Fibroblast of skin of scalp (primary cell): ENCODE measurements at regions not wholly inside any gene's neighbourhood (a gene's known extent, or its start where the extent isn't known, plus 50 kb on each side); places are given as distances from the start of the nearest gene placed in this dataset.
"Not testable (repeated sequence)": the region's sequence is repeated elsewhere in the genome, so short reads cannot be mapped to it uniquely, and the experiment has no call there.

ENCODE experiments used
- DNase-seq: peaks from one replicate; pipeline ENCODE4 v3.0.0-alpha.2; 2013

GRCh38 chr7:121620206-121620605 is 224.1 kb upstream of the FAM3C start:
- DNase-seq: peak; percentile 2

- DNase-seq: no peak
Observed at GRCh38 chr7:121618182-121618581, 222.1 kb upstream of the FAM3C start.

GRCh38 chr7:121610243-121610642 is 214.1 kb upstream of the FAM3C start:
- no peak for DNase-seq

- DNase-seq: no peak
Observed at GRCh38 chr7:121609208-121609607, 213.1 kb upstream of the FAM3C start.

GRCh38 chr7:121608785-121609184 is 212.7 kb upstream of the FAM3C start:
- no peak for DNase-seq

GRCh38 chr7:121608183-121608582 is 212.1 kb upstream of the FAM3C start:
- DNase-seq: not testable (repeated sequence)

- peak; percentile 20 for DNase-seq
Observed at GRCh38 chr7:121605317-121605680, 209.2 kb upstream of the FAM3C start.

- DNase-seq: peak; percentile 35
Observed at GRCh38 chr7:121604627-121605316, 208.7 kb upstream of the FAM3C start.

- DNase-seq: no peak
Observed at GRCh38 chr7:121603886-121604285, 207.8 kb upstream of the FAM3C start.

- DNase-seq: no peak
Observed at GRCh38 chr7:121599887-121600286, 203.8 kb upstream of the FAM3C start.

- peak; percentile 37 for DNase-seq
Observed at GRCh38 chr7:121595758-121596696, 199.9 kb upstream of the FAM3C start.

- no peak for DNase-seq
Observed at GRCh38 chr7:121591926-121592325, 195.8 kb upstream of the FAM3C start.

GRCh38 chr7:121587435-121587834 is 191.3 kb upstream of the FAM3C start:
- DNase-seq: no peak

- no peak for DNase-seq
Observed at GRCh38 chr7:121582258-121582657, 186.2 kb upstream of the FAM3C start.

- DNase-seq: no peak
Observed at GRCh38 chr7:121579639-121580038, 183.5 kb upstream of the FAM3C start.

- no peak for DNase-seq
Observed at GRCh38 chr7:121578669-121579068, 182.6 kb upstream of the FAM3C start.

- DNase-seq: no peak
Observed at GRCh38 chr7:121576148-121576917, 180.2 kb upstream of the FAM3C start.

- no peak for DNase-seq
Observed at GRCh38 chr7:121575194-121575765, 179.2 kb upstream of the FAM3C start.

GRCh38 chr7:121574109-121574508 is 178.0 kb upstream of the FAM3C start:
- DNase-seq: no peak

- DNase-seq: no peak
Observed at GRCh38 chr7:121572615-121573014, 176.5 kb upstream of the FAM3C start.

GRCh38 chr7:121570365-121570764 is 174.3 kb upstream of the FAM3C start:
- peak; percentile 25 for DNase-seq

- peak; percentile 42 for DNase-seq
Observed at GRCh38 chr7:121563177-121563576, 167.1 kb upstream of the FAM3C start.

- DNase-seq: peak; percentile 82
Observed at GRCh38 chr7:121562259-121562658, 166.2 kb upstream of the FAM3C start.
